ENCODE measurements at regions not wholly inside any gene's neighbourhood (a gene's known extent, or its start where the extent isn't known, plus 50 kb on each side); places are given as distances from the start of the nearest gene placed in this dataset.
"Not testable (repeated sequence)": the region's sequence is repeated elsewhere in the genome, so short reads cannot be mapped to it uniquely, and the experiment has no call there.

- no peak for DNase-seq
Observed at GRCh38 chr2:226308323-226308680, 491.3 kb downstream of the IRS1 start.

- DNase-seq = no peak
Observed at GRCh38 chr2:226307487-226308322, 491.9 kb downstream of the IRS1 start.

GRCh38 chr2:226306969-226307368, 492.7 kb downstream of the IRS1 start:
- DNase-seq = no peak

DNA sequence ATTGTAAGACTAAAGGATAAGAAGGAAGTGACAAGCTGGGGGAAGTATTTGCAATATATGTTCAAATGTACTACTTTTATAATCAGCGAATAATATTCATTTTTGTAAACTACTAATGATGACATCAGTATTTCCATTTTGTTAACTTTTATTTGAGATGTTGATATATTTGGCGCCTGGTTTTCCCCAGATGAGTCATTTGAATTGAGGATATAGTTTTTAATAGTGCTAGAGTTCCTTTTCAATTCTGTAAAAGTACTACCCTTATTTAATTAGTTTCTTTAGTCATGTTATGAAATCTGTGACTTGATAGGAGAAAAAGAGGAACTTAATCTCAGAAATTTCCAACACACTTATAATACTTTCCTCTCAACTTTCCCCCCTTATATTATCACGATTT, 495.3 kb downstream of the IRS1 start:
- no peak for DNase-seq

GRCh38 chr2:226303707-226304106, 495.9 kb downstream of the IRS1 start:
- no peak for DNase-seq

GRCh38 chr2:226300196-226300886, 499.3 kb downstream of the IRS1 start:
- no peak for DNase-seq

GRCh38 chr2:226299771-226300170, 499.8 kb downstream of the IRS1 start:
- DNase-seq = no peak

DNA sequence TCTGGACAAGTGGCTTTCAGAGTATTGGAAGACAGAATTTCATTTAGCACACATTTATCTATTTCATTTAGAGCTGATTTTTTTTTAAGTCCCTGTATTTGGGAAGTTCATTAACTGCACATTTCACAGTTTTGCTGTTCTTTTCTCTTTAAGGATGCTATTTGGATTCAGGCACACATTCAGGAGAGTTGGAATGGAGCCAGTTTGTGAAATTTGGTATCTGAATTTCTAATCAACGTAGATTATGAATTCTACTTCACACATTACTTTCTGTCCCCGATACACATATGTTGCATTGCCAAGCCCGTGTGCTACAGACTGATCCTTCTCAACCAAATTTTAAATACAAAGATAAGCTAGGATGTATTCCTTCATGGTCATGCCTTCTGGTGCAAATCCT, 503.9 kb downstream of the IRS1 start:
- DNase-seq = no peak

- DNase-seq = no peak
Observed at GRCh38 chr2:226295123-226295522, 504.5 kb downstream of the IRS1 start.

- not testable (repeated sequence) for DNase-seq
Observed at GRCh38 chr2:226291281-226291680, 508.3 kb downstream of the IRS1 start.

GRCh38 chr2:226286916-226287315, 512.7 kb downstream of the IRS1 start:
- DNase-seq = no peak

DNA sequence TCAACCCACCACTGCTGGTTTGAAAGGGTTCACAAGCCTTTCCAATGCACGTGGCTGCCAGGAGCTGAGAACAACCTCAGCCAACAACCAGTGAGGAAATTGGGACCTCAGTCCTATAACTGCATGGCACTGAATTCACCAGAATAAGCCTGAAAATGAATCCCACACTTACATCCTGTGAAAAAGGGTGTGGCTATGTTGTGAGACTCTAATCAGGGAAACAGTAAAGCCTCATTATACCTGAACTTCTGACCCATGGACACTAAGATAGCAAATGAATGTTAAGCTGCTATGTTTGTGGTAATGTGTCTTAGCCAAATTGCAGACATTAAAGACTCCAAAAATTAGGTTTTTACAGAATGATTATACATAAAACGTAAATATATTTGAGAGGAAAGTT, 515.8 kb downstream of the IRS1 start:
- no peak for DNase-seq

DNA sequence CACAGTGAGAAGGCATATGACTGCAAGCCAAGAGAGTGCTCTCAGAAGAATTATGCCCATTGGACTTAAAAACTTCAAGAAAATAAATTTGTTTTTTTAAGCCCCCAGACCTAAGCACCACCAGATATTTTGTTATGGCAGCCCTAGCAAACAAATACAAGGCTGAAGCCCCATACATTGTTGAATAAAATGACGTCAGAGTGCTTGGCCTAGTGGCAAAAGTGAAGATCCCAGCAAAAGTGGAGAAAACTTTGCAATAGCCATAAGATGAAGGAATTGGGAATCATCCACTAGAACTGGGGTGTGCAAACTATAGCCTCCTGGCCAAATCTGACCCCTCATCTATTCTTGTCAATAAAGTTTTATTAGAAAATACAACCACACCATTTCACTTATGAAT, 517.5 kb downstream of the IRS1 start:
- DNase-seq = no peak

DNA sequence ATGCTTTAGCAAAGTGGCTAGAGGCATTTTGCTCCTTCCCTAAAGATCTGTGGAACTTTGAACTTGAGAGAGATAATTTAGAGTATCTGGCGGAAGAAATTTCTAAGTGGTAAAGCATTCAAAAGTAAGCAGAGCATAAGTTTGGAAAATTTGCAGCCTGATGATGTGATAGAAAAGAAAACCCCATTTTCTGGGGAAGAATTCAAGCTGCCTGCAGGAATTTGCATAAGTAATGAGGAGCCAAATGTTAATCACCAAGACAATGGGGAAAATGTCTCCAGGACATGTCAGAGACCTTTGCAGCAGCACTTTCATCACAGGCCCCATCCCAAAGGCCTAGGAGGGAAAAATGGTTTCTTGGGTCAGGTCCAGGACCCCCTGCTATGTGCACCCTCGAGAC, 519.5 kb downstream of the IRS1 start:
- DNase-seq = not testable (repeated sequence)

DNA sequence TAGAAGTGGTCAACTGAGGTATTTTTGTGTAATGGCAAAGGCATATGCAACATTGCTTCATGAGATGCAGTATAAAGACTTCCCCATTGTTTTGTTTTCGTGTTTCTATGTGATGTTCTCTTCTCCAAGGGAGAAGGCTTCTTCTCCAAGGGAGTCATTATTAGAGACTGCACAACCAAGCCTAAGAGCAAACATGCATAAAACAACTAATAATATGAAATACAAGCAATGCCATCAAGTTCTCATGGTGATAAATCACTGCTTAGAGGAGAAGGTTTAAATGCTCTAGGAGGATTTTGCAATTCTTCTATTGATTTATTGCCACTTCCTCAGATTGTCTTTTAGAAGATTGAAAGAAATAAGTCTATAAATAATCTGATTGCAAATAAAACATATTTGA, 524.4 kb downstream of the IRS1 start:
- DNase-seq = no peak

DNA sequence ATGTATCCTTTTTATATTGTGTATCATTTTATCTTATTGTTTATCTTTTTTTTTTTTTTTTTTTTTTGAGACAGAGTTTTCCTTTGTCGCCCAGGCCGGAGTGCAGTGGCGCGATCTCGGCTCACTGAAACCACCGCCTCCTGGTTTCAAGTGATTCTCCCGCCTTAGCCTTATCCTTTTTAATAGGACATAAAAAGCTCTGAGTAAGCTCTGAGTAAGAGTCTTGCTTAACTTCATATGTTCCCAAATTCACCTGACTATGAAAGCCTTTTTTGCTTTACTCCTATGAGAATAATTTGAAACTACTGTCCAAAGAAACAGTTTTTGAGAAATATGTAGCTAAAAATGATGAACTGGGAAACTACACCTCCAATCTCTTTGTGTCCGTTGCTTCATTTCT, 525.5 kb downstream of the IRS1 start:
- DNase-seq = no peak

- DNase-seq = no peak
Observed at GRCh38 chr2:226273440-226273839, 526.2 kb downstream of the IRS1 start.

DNA sequence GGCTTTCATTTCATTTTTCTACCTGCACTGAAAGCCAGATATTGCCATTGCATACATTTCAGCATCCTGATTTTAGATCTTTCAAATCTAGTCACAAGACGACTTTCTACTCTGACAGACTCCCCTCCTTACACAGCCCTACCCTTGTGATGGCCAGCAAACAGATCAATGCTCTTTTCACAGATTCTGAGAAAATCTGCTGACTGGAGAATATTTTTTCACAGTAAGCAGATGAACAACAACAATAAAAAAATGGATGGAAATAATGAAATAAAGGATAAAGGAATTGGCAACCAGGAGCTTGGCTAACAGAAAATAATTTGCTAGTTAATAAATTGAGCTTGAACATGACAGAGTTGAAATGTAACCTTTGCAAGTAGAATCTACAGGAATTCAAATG, 527.2 kb downstream of the IRS1 start:
- no peak for DNase-seq

DNA sequence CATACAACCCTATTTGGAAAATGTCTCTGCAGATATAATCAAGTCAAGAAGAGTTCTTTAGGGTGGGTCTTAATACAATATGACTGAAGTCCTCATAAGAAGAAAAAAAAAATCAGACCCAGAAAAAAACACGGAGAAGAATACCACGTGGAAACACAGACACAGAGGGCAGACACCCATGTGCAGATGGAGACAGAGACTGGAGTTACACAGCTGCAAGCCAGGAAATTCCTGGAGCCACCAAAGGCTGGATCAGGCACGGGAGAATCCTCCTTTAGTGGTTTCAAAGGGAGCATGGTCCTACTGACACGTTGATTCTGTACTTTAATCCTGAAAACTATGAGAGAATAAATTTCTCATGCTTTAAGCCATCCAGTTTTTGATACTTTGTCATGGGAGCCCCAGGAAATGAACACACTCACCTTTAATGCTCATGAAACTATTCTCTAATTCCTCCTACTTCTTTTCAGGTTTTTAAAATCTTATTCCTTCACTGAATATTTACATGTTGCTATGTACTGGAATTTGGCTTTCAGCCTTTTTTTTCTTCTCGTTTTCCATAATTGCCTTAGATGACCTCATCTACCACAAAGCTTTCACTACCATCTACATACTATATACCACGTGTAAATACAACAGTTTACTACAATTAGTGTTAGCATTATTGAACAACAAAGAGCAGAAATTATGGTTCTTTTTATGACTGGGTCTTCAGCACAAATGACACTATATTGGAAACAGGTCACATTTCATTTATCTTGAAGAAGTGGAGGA, 529.1 kb downstream of the IRS1 start:
- no peak for DNase-seq

- DNase-seq = no peak
Observed at GRCh38 chr2:226267516-226268289, 531.9 kb downstream of the IRS1 start.

DNA sequence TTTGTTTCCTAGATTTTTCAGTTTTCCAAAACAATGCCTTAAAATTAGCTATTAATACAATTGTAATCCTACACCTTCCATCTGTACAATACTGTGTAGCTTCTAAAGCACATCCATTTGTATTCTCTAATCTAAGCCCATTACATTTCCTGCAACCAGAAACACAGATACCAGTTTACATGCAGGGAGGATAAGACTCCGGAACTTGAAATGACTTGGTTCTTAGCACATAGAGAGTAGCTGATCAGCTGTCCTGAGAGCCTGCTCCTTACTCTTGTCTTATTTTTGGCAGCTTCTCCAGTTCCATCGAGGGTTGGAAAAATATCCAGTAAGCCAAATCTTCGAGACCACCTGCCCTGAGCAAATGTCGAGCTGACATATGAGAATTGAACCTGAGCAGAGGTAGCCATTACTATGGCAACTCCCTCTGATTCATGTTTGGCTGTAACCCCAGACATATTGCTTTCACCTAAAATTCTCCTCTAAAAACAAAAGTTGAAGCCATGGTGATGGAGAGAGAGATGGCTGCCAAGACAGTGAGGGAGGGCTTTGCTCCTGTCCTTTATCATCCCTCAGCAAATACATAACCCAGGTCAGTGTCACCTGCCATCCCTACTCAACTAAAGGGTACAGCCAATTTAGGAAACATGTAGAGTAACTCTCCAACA, 542.8 kb downstream of the IRS1 start:
- DNase-seq = no peak

GRCh38 chr2:226256237-226256636, 543.4 kb downstream of the IRS1 start:
- DNase-seq = no peak

All from CD4-positive, alpha-beta T cell treated with Interleukin-17A for 4 hours (primary cell).